Liver (tissue), 8 donors: ENCODE measurements at regions not wholly inside any gene's neighbourhood (a gene's known extent, or its start where the extent isn't known, plus 50 kb on each side); places are given as distances from the start of the nearest gene placed in this dataset.

ENCODE experiments used
- DNase-seq: peaks from one replicate; pipeline ENCODE4 v3.0.0-alpha.2; 2017; ENCODE audit warnings: low spot score
- H3K27ac ChIP-seq, 2 donors: one replicate each; pipeline ENCODE4 v1.7.0; 2013; ENCODE audit warnings: inconsistent platforms in 2 of 2, low read length in 2 of 2, control low read depth in 1 of 2, low read depth in 1 of 2, mild to moderate bottlenecking in 1 of 2
- H3K27me3 ChIP-seq, 4 donors: one replicate each; pipeline versions ENCODE4 v1.6.1 to v1.7.0; 2013; ENCODE audit warnings: low read length in 3 of 4, inconsistent platforms in 1 of 4, mild to moderate bottlenecking in 1 of 4, moderate library complexity in 1 of 4; ENCODE audit not compliant: control insufficient read depth in 4 of 4, insufficient read depth in 4 of 4
- H3K36me3 ChIP-seq, 4 donors: one replicate each; pipeline versions ENCODE4 v1.6.1 to v1.7.0; 2013; ENCODE audit warnings: low read length in 3 of 4, mild to moderate bottlenecking in 3 of 4, low read depth in 1 of 4, moderate library complexity in 1 of 4; ENCODE audit not compliant: control insufficient read depth in 4 of 4, insufficient read depth in 3 of 4
- H3K4me1 ChIP-seq, 4 donors: one replicate each; pipeline versions ENCODE4 v1.6.1 to v1.7.0; 2013; ENCODE audit warnings: low read length in 3 of 4, mild to moderate bottlenecking in 3 of 4, moderate library complexity in 1 of 4; ENCODE audit not compliant: control insufficient read depth in 4 of 4, insufficient read depth in 4 of 4
- H3K4me3 ChIP-seq, 3 donors: one replicate each; pipeline versions ENCODE4 v1.6.1 to v1.7.0; 2013; ENCODE audit warnings: low read length in 3 of 3, control low read depth in 1 of 3, low read depth in 1 of 3, mild to moderate bottlenecking in 1 of 3
- H3K9ac ChIP-seq, 2 donors: one replicate each; pipeline ENCODE4 v1.7.0; 2013; ENCODE audit warnings: low read length in 2 of 2, mild to moderate bottlenecking in 2 of 2, moderate library complexity in 2 of 2, control low read depth in 1 of 2, low read depth in 1 of 2
- H3K9me3 ChIP-seq, 4 donors: one replicate each; pipeline versions ENCODE4 v1.6.1 to v1.7.0; 2013; ENCODE audit warnings: low read length in 3 of 4; ENCODE audit not compliant: control insufficient read depth in 4 of 4
- CTCF ChIP-seq: fragments of 150-350 bp; IDR thresholded peaks from 2 replicates; pipeline ENCODE4 v1.5.1; 2017; ENCODE audit warnings: improper control_type of control experiment, low read depth, low read length; ENCODE audit not compliant: missing input control
- EGR1 ChIP-seq, 2 donors: IDR thresholded peaks; 2 replicates each; pipeline ENCODE4 v1.6.1; 2016 to 2018; ENCODE audit warnings: antibody characterized with exemption in 2 of 2, low read depth in 2 of 2
- FOXA1 ChIP-seq: IDR thresholded peaks from 2 replicates; pipeline ENCODE4 v1.6.1; 2016; ENCODE audit warnings: antibody characterized with exemption
- FOXA2 ChIP-seq: IDR thresholded peaks from 2 replicates; pipeline ENCODE4 v1.6.1; 2016; ENCODE audit warnings: antibody characterized with exemption
- GABPA ChIP-seq, 2 donors: IDR thresholded peaks in 1 of 2; conservative IDR thresholded peaks in 1 of 2; 2 replicates each; pipeline ENCODE4 v1.6.1; 2016; ENCODE audit warnings: antibody characterized with exemption in 2 of 2, mild to moderate bottlenecking in 1 of 2, moderate library complexity in 1 of 2
- HNF4A ChIP-seq, 2 donors: conservative IDR thresholded peaks; 2 replicates each; pipeline ENCODE4 v1.6.1; 2016; ENCODE audit warnings: antibody characterized with exemption in 2 of 2, mild to moderate bottlenecking in 2 of 2
- HNF4G ChIP-seq: IDR thresholded peaks from 2 replicates; pipeline ENCODE4 v1.6.1; 2016; ENCODE audit warnings: antibody characterized with exemption
- JUND ChIP-seq, 2 donors: IDR thresholded peaks; 2 replicates each; pipeline ENCODE4 v1.6.1; 2016; ENCODE audit warnings: antibody characterized with exemption in 2 of 2
- MAX ChIP-seq: IDR thresholded peaks from 2 replicates; pipeline ENCODE4 v1.6.1; 2016; ENCODE audit warnings: antibody characterized with exemption
- NR2F2 ChIP-seq: IDR thresholded peaks from 2 replicates; pipeline ENCODE4 v1.6.1; 2016; ENCODE audit warnings: antibody characterized with exemption
- RAD21 ChIP-seq, 2 donors: IDR thresholded peaks; 2 replicates each; pipeline ENCODE4 v1.6.1; 2016; ENCODE audit warnings: antibody characterized with exemption in 2 of 2, mild to moderate bottlenecking in 2 of 2
- REST ChIP-seq: IDR thresholded peaks from 2 replicates; pipeline ENCODE4 v1.6.1; 2016; ENCODE audit warnings: antibody characterized with exemption, mild to moderate bottlenecking
- RXRA ChIP-seq, 2 donors: IDR thresholded peaks; 2 replicates each; pipeline ENCODE4 v1.6.1; 2017 to 2018; ENCODE audit warnings: antibody characterized with exemption in 2 of 2, mild to moderate bottlenecking in 1 of 2
- SP1 ChIP-seq: IDR thresholded peaks from 2 replicates; pipeline ENCODE4 v1.6.1; 2018; ENCODE audit warnings: antibody characterized with exemption, mild to moderate bottlenecking
- TAF1 ChIP-seq: conservative IDR thresholded peaks from 2 replicates; pipeline ENCODE4 v1.6.1; 2016; ENCODE audit warnings: antibody characterized with exemption, mild to moderate bottlenecking
- YY1 ChIP-seq: IDR thresholded peaks from 2 replicates; pipeline ENCODE4 v1.6.1; 2016; ENCODE audit warnings: antibody characterized with exemption, mild to moderate bottlenecking
- ZBTB33 ChIP-seq: IDR thresholded peaks from 2 replicates; pipeline ENCODE4 v1.6.1; 2016; ENCODE audit warnings: antibody characterized with exemption
- WGBS: extraction: QIAGEN DNeasy Blood & Tissue Kit; methylation state at CpG from one replicate; pipeline ENCODE4 v1.1.7; 2013; 5-methylcytosine and 5-hydroxymethylcytosine counted together
- donor health status: healthy.
- donor health status: healthy.
- donor health status: healthy.
- donor health status: healthy.
- donor health status: healthy.

GRCh38 chr1:67500413-67500959, 70.3 kb upstream of the SERBP1 start:
- no peak for TF ChIP-seq TAF1
- TF ChIP-seq HNF4A (conservative IDR thresholded peaks at IDR 0.05), result peak; percentile 48 to 59
- TF ChIP-seq RXRA (IDR thresholded peaks at IDR 0.05), result peak; percentile 90 to 97
- TF ChIP-seq JUND (IDR thresholded peaks at IDR 0.05), result peak in 1 of 2 donors; percentile 24
- TF ChIP-seq REST, result no peak
- TF ChIP-seq ZBTB33, result no peak
- TF ChIP-seq GABPA (IDR thresholded peaks at IDR 0.05 in 1 of 2, conservative IDR thresholded peaks at IDR 0.05 in 1 of 2), result no peak
- peak; percentile 35 for TF ChIP-seq FOXA2
- TF ChIP-seq RAD21 (IDR thresholded peaks at IDR 0.05), result peak; percentile 100
- no peak for TF ChIP-seq NR2F2
- TF ChIP-seq CTCF, result peak; percentile 99
- peak; percentile 68 for TF ChIP-seq YY1
- TF ChIP-seq HNF4G, result no peak
- TF ChIP-seq SP1, result peak; percentile 42
- no peak for TF ChIP-seq EGR1 (IDR thresholded peaks at IDR 0.05; ENCODE audit: low read depth in 2 of 2)
- no peak for TF ChIP-seq MAX
- TF ChIP-seq FOXA1, result peak; percentile 12
- H3K4me3 ChIP-seq, result no peak overlapping the region
- H3K36me3 ChIP-seq, result no peaks in the 10 kb centered on the region
- H3K27me3 ChIP-seq, result no peaks in the 10 kb centered on the region
- H3K4me1 ChIP-seq, result peaks cover 0 to 9% (median 5%) of the 10 kb centered on the region in 4 donors
- peak overlapping the region in 1 of 2 donors; percentile 24 for H3K27ac ChIP-seq
- under 1% methylated on average over 18 of the region's 18 CpGs for WGBS
- peak overlapping the region; percentile 8 to 22 for H3K9ac ChIP-seq
- peak; percentile 85 for DNase-seq
- no peaks in the 10 kb centered on the region for H3K9me3 ChIP-seq

- H3K4me3 ChIP-seq, result no peak overlapping the region
- WGBS, result 91% methylated on average over 2 of the region's 2 CpGs
- H3K9ac ChIP-seq, result no peak overlapping the region
- H3K9me3 ChIP-seq, result no peaks in the 10 kb centered on the region
- no peaks in the 10 kb centered on the region for H3K27me3 ChIP-seq
- no peaks in the 10 kb centered on the region for H3K36me3 ChIP-seq
- H3K27ac ChIP-seq, result no peak overlapping the region
- peaks cover 0 to 9% (median 5%) of the 10 kb centered on the region in 4 donors for H3K4me1 ChIP-seq
- DNase-seq, result no peak
- no peak for TF ChIP-seq SP1
- no peak for TF ChIP-seq ZBTB33
- no peak for TF ChIP-seq FOXA1
- no peak for TF ChIP-seq YY1
- TF ChIP-seq CTCF, result no peak
- no peak for TF ChIP-seq TAF1
Measured at GRCh38 chr1:67503974-67504373, 73.8 kb upstream of the SERBP1 start.
